ENCODE measurements at regions not wholly inside any gene's neighbourhood (a gene's known extent, or its start where the extent isn't known, plus 50 kb on each side); places are given as distances from the start of the nearest gene placed in this dataset.

DNA sequence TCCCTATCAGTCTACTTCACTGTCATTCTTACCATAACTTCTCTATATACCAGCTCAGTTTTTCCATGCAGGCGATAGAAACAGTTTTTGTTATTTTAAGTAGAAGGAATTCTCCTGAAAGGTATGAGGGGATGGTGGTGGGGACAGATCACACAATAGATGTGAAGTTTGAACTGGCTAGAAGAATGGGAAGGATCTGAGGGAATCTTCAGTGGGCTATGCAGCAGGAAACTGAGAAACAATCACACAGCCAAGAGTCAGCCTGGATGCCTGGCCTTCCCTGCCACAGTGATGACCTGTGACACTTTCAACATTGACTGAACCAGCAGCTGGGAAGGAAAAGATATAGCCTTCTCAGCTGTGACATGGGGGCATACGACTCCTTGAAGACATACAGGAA, 329.1 kb upstream of the GULP1 start:
- Histone ChIP-seq H3K9me3 (ENCODE audit: control insufficient read depth, insufficient read depth, low read length) (no peaks in the 10 kb centered on the region), H3K4me3 (ENCODE audit: low read depth, low read length) (no peak overlapping the region), H3K27me3 (ENCODE audit: control insufficient read depth, insufficient read depth, low read length) (no peaks in the 10 kb centered on the region), H3K4me1 (ENCODE audit: control insufficient read depth, insufficient read depth, low read length) (peaks cover 15% of the 10 kb centered on the region), H3K27ac (ENCODE audit: low read depth, low read length) (no peak overlapping the region), H3K9ac (ENCODE audit: low read depth, low read length) (no peak overlapping the region), H3K36me3 (ENCODE audit: control insufficient read depth, insufficient read depth, low read length) (no peaks in the 10 kb centered on the region)

DNA sequence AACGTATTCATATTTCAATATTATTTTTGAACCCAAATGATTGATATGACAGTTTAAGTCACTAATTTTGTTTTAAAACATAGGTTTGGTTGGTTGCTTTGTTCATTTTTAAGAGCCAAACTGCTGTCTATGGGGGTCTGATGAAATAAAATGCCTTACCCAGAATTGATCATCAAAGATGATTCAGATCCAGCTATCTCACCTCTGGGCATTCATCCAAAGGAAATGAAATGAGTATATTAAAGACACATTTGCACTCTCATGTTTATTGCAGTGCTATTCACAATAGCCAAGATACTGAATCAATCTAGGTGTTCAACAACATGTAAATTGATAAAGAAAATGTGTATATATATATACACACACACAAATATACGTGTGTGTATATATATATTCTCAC, 326.9 kb upstream of the GULP1 start:
- H3K9ac ChIP-seq (ENCODE audit: low read depth, low read length) = no peak overlapping the region
- no peaks in the 10 kb centered on the region for H3K9me3 ChIP-seq (ENCODE audit: control insufficient read depth, insufficient read depth, low read length)
- no peak overlapping the region for H3K27ac ChIP-seq (ENCODE audit: low read depth, low read length)
- H3K4me1 ChIP-seq (ENCODE audit: control insufficient read depth, insufficient read depth, low read length) = peaks cover 12% of the 10 kb centered on the region
- H3K27me3 ChIP-seq (ENCODE audit: control insufficient read depth, insufficient read depth, low read length) = no peaks in the 10 kb centered on the region
- no peaks in the 10 kb centered on the region for H3K36me3 ChIP-seq (ENCODE audit: control insufficient read depth, insufficient read depth, low read length)
- no peak overlapping the region for H3K4me3 ChIP-seq (ENCODE audit: low read depth, low read length)

DNA sequence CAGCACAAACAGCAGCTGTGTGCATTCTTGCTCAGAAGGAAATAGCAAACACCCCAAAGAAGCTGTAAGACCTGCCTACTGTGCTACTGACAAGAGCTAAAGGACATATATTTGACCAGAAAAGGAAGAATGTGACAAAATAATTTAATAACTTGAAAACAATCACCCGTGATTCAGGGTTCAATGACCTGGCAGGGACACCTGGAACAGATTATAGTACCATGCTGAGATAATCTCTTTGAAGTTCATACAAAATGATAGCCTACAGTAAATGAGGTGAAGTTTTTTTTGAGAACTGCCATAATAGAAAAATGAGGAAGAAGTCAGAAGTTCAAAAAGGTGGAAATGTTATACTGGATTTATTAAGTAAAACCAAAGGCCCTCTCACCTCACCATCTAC, 324.8 kb upstream of the GULP1 start:
- Histone ChIP-seq H3K27ac (ENCODE audit: low read depth, low read length) (no peak overlapping the region), H3K4me3 (ENCODE audit: low read depth, low read length) (no peak overlapping the region), H3K4me1 (ENCODE audit: control insufficient read depth, insufficient read depth, low read length) (peaks cover 12% of the 10 kb centered on the region), H3K36me3 (ENCODE audit: control insufficient read depth, insufficient read depth, low read length) (no peaks in the 10 kb centered on the region), H3K9me3 (ENCODE audit: control insufficient read depth, insufficient read depth, low read length) (no peaks in the 10 kb centered on the region), H3K9ac (ENCODE audit: low read depth, low read length) (no peak overlapping the region), H3K27me3 (ENCODE audit: control insufficient read depth, insufficient read depth, low read length) (no peaks in the 10 kb centered on the region)

DNA sequence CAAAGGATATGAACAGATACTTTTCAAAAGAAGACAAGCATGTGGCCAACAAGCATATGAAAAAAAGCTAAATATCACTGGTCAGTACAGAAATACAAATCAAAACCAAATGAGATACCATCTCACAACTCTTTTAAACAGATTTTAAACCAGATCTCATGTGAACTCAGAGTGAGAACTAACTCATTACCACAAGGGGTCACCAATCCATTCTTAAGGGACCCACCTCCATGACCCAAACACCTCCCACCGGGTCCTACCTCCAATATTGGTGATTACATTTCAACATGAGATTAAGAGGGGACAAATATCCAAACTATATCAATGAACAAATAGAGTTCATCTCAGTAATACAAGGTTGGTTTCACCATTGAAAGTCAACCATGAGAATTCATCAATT, 319.8 kb upstream of the GULP1 start:
- H3K27ac ChIP-seq (ENCODE audit: low read depth, low read length) = no peak overlapping the region
- H3K36me3 ChIP-seq (ENCODE audit: control insufficient read depth, insufficient read depth, low read length) = no peaks in the 10 kb centered on the region
- no peak overlapping the region for H3K9ac ChIP-seq (ENCODE audit: low read depth, low read length)
- H3K4me1 ChIP-seq (ENCODE audit: control insufficient read depth, insufficient read depth, low read length) = peaks cover 19% of the 10 kb centered on the region
- no peaks in the 10 kb centered on the region for H3K9me3 ChIP-seq (ENCODE audit: control insufficient read depth, insufficient read depth, low read length)
- H3K27me3 ChIP-seq (ENCODE audit: control insufficient read depth, insufficient read depth, low read length) = no peaks in the 10 kb centered on the region
- H3K4me3 ChIP-seq (ENCODE audit: low read depth, low read length) = no peak overlapping the region

DNA sequence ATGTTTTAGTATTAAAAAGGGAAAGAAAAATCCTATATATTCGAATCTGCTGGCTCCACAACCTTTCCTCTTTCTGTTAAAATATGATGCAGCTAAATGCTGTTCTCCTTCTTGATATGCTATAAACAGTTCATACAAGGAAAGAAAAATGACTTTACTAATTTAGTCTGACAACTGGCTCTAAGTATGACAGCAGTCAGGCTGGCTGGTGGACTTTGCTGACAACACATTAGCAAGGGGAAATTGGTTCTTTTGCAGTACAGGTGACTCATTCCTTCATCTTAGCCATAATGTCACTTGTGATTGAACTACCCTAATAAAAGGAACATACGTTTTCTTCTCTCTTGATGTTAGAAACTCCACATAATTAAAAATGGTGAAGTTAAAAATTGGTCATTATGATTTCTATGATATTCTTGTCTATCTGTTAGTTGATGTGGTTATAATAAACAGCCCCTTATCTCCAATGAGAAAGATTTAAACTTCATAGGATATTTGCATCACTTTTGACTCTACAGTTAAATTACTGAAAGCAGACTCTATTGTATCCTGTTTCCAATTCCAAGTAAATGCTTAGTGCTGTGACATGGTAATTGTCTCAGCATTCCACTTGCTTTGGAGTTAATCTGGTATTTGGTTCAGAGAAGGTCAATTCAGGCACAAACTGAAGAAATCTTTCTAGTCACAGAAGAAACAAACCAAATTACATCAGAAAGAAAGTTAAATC, 315.3 kb upstream of the GULP1 start:
- Histone ChIP-seq H3K9ac (ENCODE audit: low read depth, low read length) (no peak overlapping the region), H3K4me1 (ENCODE audit: control insufficient read depth, insufficient read depth, low read length) (peaks cover 31% of the 10 kb centered on the region), H3K9me3 (ENCODE audit: control insufficient read depth, insufficient read depth, low read length) (no peaks in the 10 kb centered on the region), H3K27me3 (ENCODE audit: control insufficient read depth, insufficient read depth, low read length) (no peaks in the 10 kb centered on the region), H3K36me3 (ENCODE audit: control insufficient read depth, insufficient read depth, low read length) (no peaks in the 10 kb centered on the region), H3K27ac (ENCODE audit: low read depth, low read length) (peak overlapping the region; percentile 62), H3K4me3 (ENCODE audit: low read depth, low read length) (0 out of 2 replicates have a peak overlapping the region, but pooled peaks have one; percentile 7)

DNA sequence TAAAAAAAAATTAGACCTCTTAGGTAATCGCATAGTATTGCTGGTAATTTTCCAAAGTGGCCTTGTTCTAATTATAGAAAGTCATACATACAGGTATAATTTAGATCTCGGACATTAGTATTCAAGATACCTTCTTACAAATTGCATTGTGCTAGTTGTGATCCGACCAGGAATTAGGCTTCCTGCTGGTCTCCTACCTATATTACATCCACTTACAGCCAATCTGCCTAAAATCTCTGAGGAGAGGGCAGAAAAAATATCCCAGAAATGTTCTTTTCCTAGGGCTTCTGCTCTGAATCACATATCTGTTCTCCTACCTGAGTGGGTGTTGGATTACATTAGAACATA, 314.7 kb upstream of the GULP1 start:
- Histone ChIP-seq H3K4me1 (ENCODE audit: control insufficient read depth, insufficient read depth, low read length) (peaks cover 31% of the 10 kb centered on the region), H3K27ac (ENCODE audit: low read depth, low read length) (peak overlapping the region; percentile 62), H3K27me3 (ENCODE audit: control insufficient read depth, insufficient read depth, low read length) (no peaks in the 10 kb centered on the region), H3K4me3 (ENCODE audit: low read depth, low read length) (0 out of 2 replicates have a peak overlapping the region, but pooled peaks have one; percentile 7), H3K36me3 (ENCODE audit: control insufficient read depth, insufficient read depth, low read length) (no peaks in the 10 kb centered on the region), H3K9ac (ENCODE audit: low read depth, low read length) (no peak overlapping the region), H3K9me3 (ENCODE audit: control insufficient read depth, insufficient read depth, low read length) (no peaks in the 10 kb centered on the region)

DNA sequence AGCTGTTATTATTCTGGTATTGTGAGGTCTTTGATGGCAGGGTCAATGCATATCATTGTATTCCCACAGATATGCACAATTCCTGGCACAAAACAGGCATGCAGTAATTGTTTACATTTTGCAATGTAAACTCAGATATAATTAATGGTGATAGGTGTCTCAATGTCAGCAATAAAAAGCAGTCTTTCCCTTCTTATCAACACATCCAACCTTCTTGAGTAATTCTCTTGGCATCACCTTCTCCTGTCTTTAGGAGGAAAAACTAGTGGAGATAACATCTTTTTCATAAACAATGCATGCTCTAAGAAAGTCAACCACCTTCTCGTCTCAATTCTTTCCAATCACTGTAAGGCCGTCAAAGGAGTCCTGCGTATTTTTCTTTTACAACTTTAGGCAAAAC, 313.3 kb upstream of the GULP1 start:
- H3K9me3 ChIP-seq (ENCODE audit: control insufficient read depth, insufficient read depth, low read length) = no peaks in the 10 kb centered on the region
- H3K4me3 ChIP-seq (ENCODE audit: low read depth, low read length) = no peak overlapping the region
- H3K9ac ChIP-seq (ENCODE audit: low read depth, low read length) = no peak overlapping the region
- no peak overlapping the region for H3K27ac ChIP-seq (ENCODE audit: low read depth, low read length)
- H3K36me3 ChIP-seq (ENCODE audit: control insufficient read depth, insufficient read depth, low read length) = no peaks in the 10 kb centered on the region
- no peaks in the 10 kb centered on the region for H3K27me3 ChIP-seq (ENCODE audit: control insufficient read depth, insufficient read depth, low read length)
- H3K4me1 ChIP-seq (ENCODE audit: control insufficient read depth, insufficient read depth, low read length) = peaks cover 31% of the 10 kb centered on the region

DNA sequence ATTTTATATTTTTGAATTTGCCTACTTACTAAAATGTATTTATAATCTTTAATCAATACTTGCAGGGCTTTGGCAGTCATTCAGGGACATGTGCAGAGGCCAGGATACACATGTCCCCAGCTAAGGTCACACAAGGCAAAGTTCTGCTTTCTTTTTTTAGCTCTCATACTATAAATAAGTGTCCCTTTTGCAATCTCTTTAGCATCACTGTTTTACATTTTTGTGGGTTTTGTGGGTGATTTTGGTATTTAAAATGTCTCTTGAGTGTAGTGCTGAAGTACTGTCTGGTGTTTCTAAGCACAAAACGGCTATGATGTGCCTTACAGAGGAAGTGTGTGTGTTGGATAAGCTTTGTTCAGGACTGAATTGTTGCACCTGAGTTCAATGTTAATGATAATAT, 309.0 kb upstream of the GULP1 start:
- Histone ChIP-seq H3K4me3 (ENCODE audit: low read depth, low read length) (no peak overlapping the region), H3K27ac (ENCODE audit: low read depth, low read length) (no peak overlapping the region), H3K4me1 (ENCODE audit: control insufficient read depth, insufficient read depth, low read length) (peaks cover 35% of the 10 kb centered on the region), H3K9me3 (ENCODE audit: control insufficient read depth, insufficient read depth, low read length) (no peaks in the 10 kb centered on the region), H3K27me3 (ENCODE audit: control insufficient read depth, insufficient read depth, low read length) (no peaks in the 10 kb centered on the region), H3K9ac (ENCODE audit: low read depth, low read length) (no peak overlapping the region), H3K36me3 (ENCODE audit: control insufficient read depth, insufficient read depth, low read length) (no peaks in the 10 kb centered on the region)

DNA sequence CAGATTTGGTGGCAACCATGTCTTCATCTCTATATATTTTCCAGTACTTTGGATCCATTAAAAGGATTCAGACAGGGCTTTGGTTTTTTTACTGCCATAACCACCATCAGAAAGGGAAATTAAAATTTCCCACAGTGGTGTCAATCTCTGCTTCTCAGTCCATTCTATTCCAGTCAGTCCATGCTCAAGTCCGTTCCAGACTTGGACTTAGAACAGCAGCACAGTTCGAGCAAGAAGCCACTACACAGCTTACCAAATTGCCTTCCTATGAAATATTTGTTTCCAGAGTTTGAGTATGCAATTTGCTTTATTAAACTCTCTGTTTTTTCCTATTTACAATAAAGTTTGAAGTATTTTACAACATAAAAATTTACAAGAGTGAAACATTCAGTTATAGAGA, 306.5 kb upstream of the GULP1 start:
- Histone ChIP-seq H3K27me3 (ENCODE audit: control insufficient read depth, insufficient read depth, low read length) (no peaks in the 10 kb centered on the region), H3K4me3 (ENCODE audit: low read depth, low read length) (no peak overlapping the region), H3K27ac (ENCODE audit: low read depth, low read length) (no peak overlapping the region), H3K4me1 (ENCODE audit: control insufficient read depth, insufficient read depth, low read length) (peaks cover 41% of the 10 kb centered on the region), H3K9me3 (ENCODE audit: control insufficient read depth, insufficient read depth, low read length) (no peaks in the 10 kb centered on the region), H3K9ac (ENCODE audit: low read depth, low read length) (no peak overlapping the region), H3K36me3 (ENCODE audit: control insufficient read depth, insufficient read depth, low read length) (no peaks in the 10 kb centered on the region)

DNA sequence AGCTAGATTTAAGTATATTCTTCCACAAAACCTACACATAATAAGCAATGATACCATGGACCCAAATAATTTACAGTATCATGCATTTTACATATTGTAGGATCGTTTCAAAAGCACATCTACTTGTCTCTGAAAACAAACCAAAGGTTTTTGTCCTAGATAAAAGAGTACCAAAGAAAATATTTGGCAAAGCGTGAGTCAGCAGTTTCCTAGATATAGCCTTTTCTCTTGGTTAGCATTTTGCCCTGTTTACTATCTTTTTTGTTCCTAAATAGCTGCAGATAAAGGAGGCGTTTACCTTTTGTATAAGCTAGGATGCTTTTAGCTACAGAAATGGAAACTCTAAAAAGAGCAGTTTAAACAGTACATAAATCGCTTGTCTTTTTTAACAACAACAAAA, 305.8 kb upstream of the GULP1 start:
- H3K9me3 ChIP-seq (ENCODE audit: control insufficient read depth, insufficient read depth, low read length) = no peaks in the 10 kb centered on the region
- no peaks in the 10 kb centered on the region for H3K36me3 ChIP-seq (ENCODE audit: control insufficient read depth, insufficient read depth, low read length)
- H3K4me3 ChIP-seq (ENCODE audit: low read depth, low read length) = no peak overlapping the region
- peaks cover 48% of the 10 kb centered on the region for H3K4me1 ChIP-seq (ENCODE audit: control insufficient read depth, insufficient read depth, low read length)
- H3K9ac ChIP-seq (ENCODE audit: low read depth, low read length) = peak overlapping the region; percentile 11; the same call in 1 of the 2 replicates
- H3K27ac ChIP-seq (ENCODE audit: low read depth, low read length) = peak overlapping the region; percentile 9
- H3K27me3 ChIP-seq (ENCODE audit: control insufficient read depth, insufficient read depth, low read length) = no peaks in the 10 kb centered on the region

DNA sequence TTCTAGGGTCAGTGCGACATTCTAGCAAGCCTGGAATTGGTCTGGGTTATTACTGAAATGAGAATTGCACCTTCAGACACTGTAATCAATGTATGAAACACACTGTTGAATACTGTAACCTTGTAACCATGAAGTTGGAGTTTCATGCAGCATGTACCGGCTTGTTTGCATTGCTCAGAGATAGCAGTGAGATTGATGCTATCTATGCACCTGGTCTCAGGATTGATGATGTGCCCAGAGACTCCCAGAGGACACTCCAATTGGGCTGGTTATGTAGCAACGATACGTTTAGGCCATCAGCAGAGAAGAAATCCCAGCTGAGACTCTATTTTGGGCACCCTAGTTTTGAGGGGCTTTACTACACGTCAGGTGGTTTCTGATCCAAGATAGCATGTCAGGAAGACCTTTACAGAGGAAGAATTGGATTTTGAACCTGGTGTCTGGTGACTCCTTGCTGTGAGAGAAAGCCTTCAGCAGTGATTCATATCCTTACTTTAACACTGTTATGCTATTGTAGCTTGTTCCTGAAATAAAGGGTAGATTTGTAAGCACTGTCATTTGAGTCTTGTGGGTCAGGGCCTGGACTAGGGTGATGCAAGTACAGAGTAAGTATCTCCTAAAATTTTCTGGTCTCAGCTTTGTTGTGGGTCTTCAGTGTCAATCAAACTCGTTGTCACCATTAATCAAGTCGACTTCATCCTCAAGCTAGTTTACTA, 305.1 kb upstream of the GULP1 start:
- H3K9ac ChIP-seq (ENCODE audit: low read depth, low read length) = no peak overlapping the region
- peak overlapping the region; percentile 9 for H3K27ac ChIP-seq (ENCODE audit: low read depth, low read length)
- peaks cover 54% of the 10 kb centered on the region for H3K4me1 ChIP-seq (ENCODE audit: control insufficient read depth, insufficient read depth, low read length)

More for the DNA sequence above, 305.1 kb upstream of the GULP1 start:
- Histone ChIP-seq H3K4me3 (ENCODE audit: low read depth, low read length) (no peak overlapping the region), H3K36me3 (ENCODE audit: control insufficient read depth, insufficient read depth, low read length) (no peaks in the 10 kb centered on the region), H3K9me3 (ENCODE audit: control insufficient read depth, insufficient read depth, low read length) (no peaks in the 10 kb centered on the region), H3K27me3 (ENCODE audit: control insufficient read depth, insufficient read depth, low read length) (no peaks in the 10 kb centered on the region)
